ENCODE measurements at regions not wholly inside any gene's neighbourhood (a gene's known extent, or its start where the extent isn't known, plus 50 kb on each side); places are given as distances from the start of the nearest gene placed in this dataset.
"Not testable (repeated sequence)": the region's sequence is repeated elsewhere in the genome, so short reads cannot be mapped to it uniquely, and the experiment has no call there.

DNA sequence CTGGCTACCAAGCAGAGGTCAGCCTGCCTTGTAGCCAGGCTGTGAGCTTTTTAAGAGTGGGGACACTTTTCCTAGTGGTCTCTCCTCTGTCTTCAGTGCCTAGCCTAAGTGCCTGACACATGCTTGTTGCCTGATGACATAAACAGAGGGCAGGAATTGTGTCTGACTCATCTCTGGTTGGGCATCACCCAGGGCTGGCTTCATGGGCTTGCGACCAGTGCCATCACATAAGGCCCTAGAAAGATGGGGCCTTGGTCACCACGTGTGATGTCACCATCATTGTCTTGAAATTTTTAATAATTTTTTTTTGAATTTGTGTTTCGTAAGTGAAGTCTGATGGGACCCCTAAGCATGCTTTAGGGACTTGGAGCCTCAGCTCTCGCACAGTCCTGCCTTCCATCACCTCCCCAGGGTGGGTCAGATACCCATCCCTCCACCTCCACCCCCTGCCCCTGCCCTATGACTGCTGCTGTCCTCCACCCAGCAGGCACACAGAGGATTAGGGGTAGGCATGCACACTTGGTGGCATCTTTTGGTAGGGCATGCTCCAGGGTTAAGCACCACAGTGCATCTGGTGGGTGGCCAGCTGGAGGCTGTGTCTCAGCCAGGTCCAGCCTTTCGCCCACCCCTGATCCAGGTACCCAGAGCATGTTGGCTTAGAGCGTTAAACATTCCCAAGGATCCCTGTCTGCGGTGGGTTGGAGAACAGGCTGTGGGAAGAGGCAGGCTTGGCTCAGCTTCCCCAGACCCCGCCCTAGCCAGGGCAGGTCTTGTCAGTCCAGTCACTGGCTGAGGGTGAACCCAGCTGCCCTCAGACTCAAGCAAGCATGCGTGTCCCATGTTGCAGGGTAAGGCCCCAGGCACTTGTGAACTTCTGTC, 80.1 kb upstream of the SH3PXD2B start:
- DNase-seq = no peak
- Mint-ChIP-seq H3K36me3 (ENCODE audit: unreplicated experiment) (peaks cover under 1% of the 10 kb centered on the region), H3K27ac (ENCODE audit: unreplicated experiment) (no peak overlapping the region), H3K4me1 (ENCODE audit: low read depth, unreplicated experiment) (peaks cover 8% of the 10 kb centered on the region), H3K9me3 (ENCODE audit: unreplicated experiment) (no peaks in the 10 kb centered on the region), H3K27me3 (ENCODE audit: unreplicated experiment) (no peaks in the 10 kb centered on the region), H3K4me3 (ENCODE audit: unreplicated experiment) (no peak overlapping the region)
- TF ChIP-seq, protein P1, sequence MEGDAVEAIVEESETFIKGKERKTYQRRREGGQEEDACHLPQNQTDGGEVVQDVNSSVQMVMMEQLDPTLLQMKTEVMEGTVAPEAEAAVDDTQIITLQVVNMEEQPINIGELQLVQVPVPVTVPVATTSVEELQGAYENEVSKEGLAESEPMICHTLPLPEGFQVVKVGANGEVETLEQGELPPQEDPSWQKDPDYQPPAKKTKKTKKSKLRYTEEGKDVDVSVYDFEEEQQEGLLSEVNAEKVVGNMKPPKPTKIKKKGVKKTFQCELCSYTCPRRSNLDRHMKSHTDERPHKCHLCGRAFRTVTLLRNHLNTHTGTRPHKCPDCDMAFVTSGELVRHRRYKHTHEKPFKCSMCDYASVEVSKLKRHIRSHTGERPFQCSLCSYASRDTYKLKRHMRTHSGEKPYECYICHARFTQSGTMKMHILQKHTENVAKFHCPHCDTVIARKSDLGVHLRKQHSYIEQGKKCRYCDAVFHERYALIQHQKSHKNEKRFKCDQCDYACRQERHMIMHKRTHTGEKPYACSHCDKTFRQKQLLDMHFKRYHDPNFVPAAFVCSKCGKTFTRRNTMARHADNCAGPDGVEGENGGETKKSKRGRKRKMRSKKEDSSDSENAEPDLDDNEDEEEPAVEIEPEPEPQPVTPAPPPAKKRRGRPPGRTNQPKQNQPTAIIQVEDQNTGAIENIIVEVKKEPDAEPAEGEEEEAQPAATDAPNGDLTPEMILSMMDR (IDR thresholded peaks at IDR 0.05; ENCODE audit: partially characterized antibody, unreplicated experiment) = no peak

DNA sequence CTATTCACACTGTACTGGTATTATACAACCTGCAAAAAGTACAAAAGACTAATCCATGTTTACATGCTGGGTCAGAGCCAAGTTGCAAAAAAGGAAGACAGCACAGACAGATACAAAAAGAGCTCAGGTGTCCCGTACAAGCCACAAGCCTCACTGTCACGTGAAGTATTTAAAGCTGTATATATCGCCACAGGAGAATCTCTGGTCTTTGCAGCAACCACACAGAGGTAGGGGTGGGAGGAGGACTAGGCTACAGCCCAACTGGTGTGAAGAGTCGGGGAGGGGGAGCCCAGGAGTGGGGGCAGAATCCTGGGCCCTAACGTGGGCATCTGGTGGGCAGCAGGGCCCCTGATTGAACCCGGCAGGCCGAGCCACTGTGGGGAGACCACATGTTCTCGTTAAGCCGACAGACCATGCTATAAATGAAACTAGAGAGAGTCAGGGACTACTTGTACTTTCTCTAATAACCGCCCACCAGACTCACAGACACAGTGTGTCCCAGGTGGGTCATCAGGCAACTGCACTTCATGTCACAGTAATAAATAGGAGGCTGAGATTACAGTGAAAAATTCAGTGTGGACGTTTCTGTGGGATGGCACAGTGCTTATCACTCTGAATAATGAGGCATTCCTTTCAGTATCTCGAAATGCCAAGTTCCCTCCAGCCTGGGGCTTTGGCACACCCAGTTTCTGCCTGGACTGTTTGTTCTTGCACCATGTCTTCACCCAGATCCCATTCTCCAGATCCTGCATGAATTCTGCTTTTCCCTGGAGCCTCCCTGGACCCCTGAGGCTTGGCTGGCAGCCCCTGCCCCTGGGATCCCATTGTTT, 79.3 kb upstream of the SH3PXD2B start:
- no peak overlapping the region for H3K4me3 Mint-ChIP-seq (ENCODE audit: unreplicated experiment)
- TF ChIP-seq, protein P1 (IDR thresholded peaks at IDR 0.05; ENCODE audit: partially characterized antibody, unreplicated experiment) = no peak
- H3K36me3 Mint-ChIP-seq (ENCODE audit: unreplicated experiment) = peaks cover 5% of the 10 kb centered on the region
- no peaks in the 10 kb centered on the region for H3K27me3 Mint-ChIP-seq (ENCODE audit: unreplicated experiment)
- H3K9me3 Mint-ChIP-seq (ENCODE audit: unreplicated experiment) = no peaks in the 10 kb centered on the region
- DNase-seq = no peak
- peaks cover 8% of the 10 kb centered on the region for H3K4me1 Mint-ChIP-seq (ENCODE audit: low read depth, unreplicated experiment)
- no peak overlapping the region for H3K27ac Mint-ChIP-seq (ENCODE audit: unreplicated experiment)

DNA sequence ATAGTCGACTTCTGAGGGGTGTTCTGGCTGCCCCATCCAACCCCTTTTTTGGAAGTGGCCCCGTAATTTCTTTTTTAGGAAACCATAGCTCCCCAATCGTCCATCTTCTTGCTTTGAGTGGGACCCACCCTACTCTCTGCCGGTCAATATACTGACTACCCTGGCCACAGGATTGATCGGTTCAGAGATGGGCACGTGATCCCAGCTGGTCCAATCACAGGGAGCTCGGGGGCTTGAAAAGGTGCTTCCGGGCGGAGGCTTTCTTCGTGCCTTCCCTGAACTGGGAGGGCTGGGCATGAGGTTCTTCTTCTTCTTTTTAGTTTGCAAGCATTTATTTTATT, 78.7 kb upstream of the SH3PXD2B start:
- TF ChIP-seq, protein P1 (IDR thresholded peaks at IDR 0.05; ENCODE audit: partially characterized antibody, unreplicated experiment) = no peak
- no peak for DNase-seq
- Mint-ChIP-seq H3K36me3 (ENCODE audit: unreplicated experiment) (peaks cover 5% of the 10 kb centered on the region), H3K9me3 (ENCODE audit: unreplicated experiment) (no peaks in the 10 kb centered on the region), H3K27ac (ENCODE audit: unreplicated experiment) (no peak overlapping the region), H3K4me3 (ENCODE audit: unreplicated experiment) (no peak overlapping the region), H3K27me3 (ENCODE audit: unreplicated experiment) (no peaks in the 10 kb centered on the region), H3K4me1 (ENCODE audit: low read depth, unreplicated experiment) (peaks cover 8% of the 10 kb centered on the region)

DNA sequence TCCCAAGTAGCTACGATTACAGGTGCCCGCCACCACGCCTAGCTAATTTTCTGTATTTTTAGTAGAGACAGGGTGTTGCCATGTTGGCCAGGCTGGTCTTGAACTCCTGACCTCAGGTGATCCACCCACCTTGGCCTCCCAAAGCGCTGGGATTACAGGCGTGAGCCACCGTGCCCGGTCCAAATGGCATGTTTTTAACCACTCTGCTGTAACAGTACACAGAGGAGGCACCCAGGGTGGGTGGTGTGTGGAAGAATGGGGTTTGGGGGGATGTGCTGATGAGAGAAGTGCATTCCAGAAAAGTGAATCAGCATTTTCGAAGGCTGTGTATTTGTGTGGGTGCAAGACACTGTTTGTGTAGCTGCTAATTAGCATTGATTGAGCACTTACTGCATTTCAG, 78.1 kb upstream of the SH3PXD2B start:
- H3K4me3 Mint-ChIP-seq (ENCODE audit: unreplicated experiment); H3K4me1 Mint-ChIP-seq (ENCODE audit: low read depth, unreplicated experiment): not testable (repeated sequence)

DNA sequence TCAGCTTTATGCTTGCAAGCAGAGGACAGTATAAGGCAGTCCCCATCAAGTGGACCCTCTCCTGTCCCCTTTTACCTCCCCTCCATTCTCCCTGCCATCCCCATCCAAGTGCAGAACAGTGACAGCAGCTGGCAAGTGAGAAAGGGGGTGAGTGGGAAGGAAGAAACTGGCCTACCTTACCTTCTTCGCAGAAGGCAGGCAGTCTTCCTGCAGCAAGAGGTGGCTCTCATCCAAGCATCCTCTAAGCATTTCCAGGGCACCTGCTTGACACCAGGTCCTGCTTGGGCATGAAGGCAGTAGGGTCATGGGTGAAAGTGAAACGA, 77.3 kb upstream of the SH3PXD2B start:
- Mint-ChIP-seq H3K4me1 (ENCODE audit: low read depth, unreplicated experiment) (peaks cover 8% of the 10 kb centered on the region), H3K4me3 (ENCODE audit: unreplicated experiment) (no peak overlapping the region), H3K27me3 (ENCODE audit: unreplicated experiment) (peaks cover 6% of the 10 kb centered on the region), H3K36me3 (ENCODE audit: unreplicated experiment) (peaks cover 13% of the 10 kb centered on the region), H3K9me3 (ENCODE audit: unreplicated experiment) (no peaks in the 10 kb centered on the region), H3K27ac (ENCODE audit: unreplicated experiment) (no peak overlapping the region)
- DNase-seq = no peak
- TF ChIP-seq, protein P1 (IDR thresholded peaks at IDR 0.05; ENCODE audit: partially characterized antibody, unreplicated experiment) = no peak

More for the DNA sequence above, 78.1 kb upstream of the SH3PXD2B start:
- H3K36me3 Mint-ChIP-seq (ENCODE audit: unreplicated experiment); DNase-seq; H3K9me3 Mint-ChIP-seq (ENCODE audit: unreplicated experiment); H3K27me3 Mint-ChIP-seq (ENCODE audit: unreplicated experiment); H3K27ac Mint-ChIP-seq (ENCODE audit: unreplicated experiment): not testable (repeated sequence)
